Naive thymus-derived CD4-positive, alpha-beta T cell (primary cell): ENCODE measurements at regions not wholly inside any gene's neighbourhood (a gene's known extent, or its start where the extent isn't known, plus 50 kb on each side); places are given as distances from the start of the nearest gene placed in this dataset.

Experiments
- ATAC-seq: fragments of 150-1000 bp; cut with Tn5 transposase; 2 replicates; pipeline ENCODE4 v1.10.0; 2021; ENCODE audit warnings: mild to moderate bottlenecking, moderate library complexity
- CTCF ChIA-PET: fragments of 350-600 bp; sonication (Branson Sonifier 250); formaldehyde crosslinking; loops from one replicate; lab custom pipeline; 2021; ENCODE audit warnings: antibody characterized with exemption; lab: Charles Lee
- POLR2A ChIA-PET: fragments of 350-600 bp; sonication (Branson Sonifier 250); formaldehyde crosslinking; loops from one replicate; lab custom pipeline; 2021; ENCODE audit warnings: antibody characterized with exemption, inconsistent platforms; lab: Charles Lee
- DNase-seq, 9 donors: peaks; one replicate each; pipeline versions ENCODE4 v3.0.0 to v3.0.0-alpha.2; 2020 to 2022; ENCODE audit warnings: mixed read lengths in 1 of 9
- H3K27ac ChIP-seq: one replicate; pipeline ENCODE4 v1.7.0; 2013; ENCODE audit warnings: mild to moderate bottlenecking, low read depth, low read length, moderate library complexity
- H3K27me3 ChIP-seq, 2 donors: one replicate each; pipeline ENCODE4 v1.7.0; 2013; ENCODE audit warnings: low read length in 2 of 2, mild to moderate bottlenecking in 2 of 2, moderate library complexity in 2 of 2; ENCODE audit not compliant: control insufficient read depth in 2 of 2, insufficient read depth in 2 of 2
- H3K36me3 ChIP-seq, 3 experiments: 1 replicate in 2 of 3; 2 replicates in 1 of 3; pipeline ENCODE4 v1.7.0; 2013; ENCODE audit warnings: low read length in 3 of 3, mild to moderate bottlenecking in 3 of 3, moderate library complexity in 1 of 3; ENCODE audit not compliant: insufficient read depth in 3 of 3, control insufficient read depth in 2 of 3
- H3K4me1 ChIP-seq, 2 donors: one replicate each; pipeline ENCODE4 v1.7.0; 2013; ENCODE audit warnings: low read length in 2 of 2, mild to moderate bottlenecking in 2 of 2, moderate library complexity in 1 of 2; ENCODE audit not compliant: control insufficient read depth in 2 of 2, insufficient read depth in 2 of 2
- H3K4me3 ChIP-seq: 2 replicates; pipeline ENCODE4 v1.7.0; 2013; ENCODE audit warnings: mild to moderate bottlenecking, low read length
- H3K9me3 ChIP-seq, 3 experiments: 1 replicate in 2 of 3; 2 replicates in 1 of 3; pipeline ENCODE4 v1.7.0; 2013; ENCODE audit warnings: low read length in 3 of 3; ENCODE audit not compliant: control insufficient read depth in 2 of 3
- H3K27ac Mint-ChIP-seq, 9 donors: one replicate each; pipeline ENCODE4 v1.8.0; 2020 to 2022; ENCODE audit warnings: mixed read lengths in 9 of 9, mild to moderate bottlenecking in 8 of 9, moderate library complexity in 5 of 9, inconsistent platforms in 2 of 9
- H3K27me3 Mint-ChIP-seq, 5 donors: one replicate each; pipeline ENCODE4 v1.8.0; 2021 to 2022; ENCODE audit warnings: mixed read lengths in 5 of 5, mild to moderate bottlenecking in 1 of 5
- H3K36me3 Mint-ChIP-seq, 5 donors: one replicate each; pipeline ENCODE4 v1.8.0; 2020 to 2022; ENCODE audit warnings: mixed read lengths in 5 of 5, mild to moderate bottlenecking in 3 of 5, inconsistent platforms in 1 of 5
- H3K4me1 Mint-ChIP-seq, 7 donors: one replicate each; pipeline ENCODE4 v1.8.0; 2020 to 2022; ENCODE audit warnings: mixed read lengths in 7 of 7, mild to moderate bottlenecking in 3 of 7, inconsistent platforms in 1 of 7
- H3K4me3 Mint-ChIP-seq, 10 donors: one replicate each; pipeline ENCODE4 v1.8.0; 2020 to 2022; ENCODE audit warnings: mild to moderate bottlenecking in 10 of 10, mixed read lengths in 10 of 10, moderate library complexity in 6 of 10, inconsistent platforms in 2 of 10
- H3K9me3 Mint-ChIP-seq, 11 donors: one replicate each; pipeline ENCODE4 v1.8.0; 2020 to 2022; ENCODE audit warnings: mixed read lengths in 11 of 11, mild to moderate bottlenecking in 4 of 11, inconsistent platforms in 1 of 11, moderate library complexity in 1 of 11
- intact Hi-C, 2 donors: fragments of 100-400 bp; cut with micrococcal nuclease; formaldehyde crosslinking; loops; one replicate each; pipeline ENCODE4 v1.15.1; 2023

- Mint-ChIP-seq H3K4me1 (no peaks in the 10 kb centered on the region), H3K27ac (no peak overlapping the region), H3K9me3 (peaks cover 0 to 17% (median 6%) of the 10 kb centered on the region in 11 donors), H3K4me3 (no peak overlapping the region), H3K36me3 (no peaks in the 10 kb centered on the region), H3K27me3 (no peaks in the 10 kb centered on the region)
- no peak overlapping the region for H3K27ac ChIP-seq
- ATAC-seq (no peak), DNase-seq (no peak)
- no peaks in the 10 kb centered on the region for H3K27me3 ChIP-seq
- H3K4me1 ChIP-seq, result no peaks in the 10 kb centered on the region
- no peaks in the 10 kb centered on the region for H3K9me3 ChIP-seq
- H3K4me3 ChIP-seq, result no peak overlapping the region
- ChIA-PET POLR2A (no interaction called here), CTCF (no interaction called here)
- no peaks in the 10 kb centered on the region for H3K36me3 ChIP-seq
- intact Hi-C loops, result no loop called here
These were observed 68.9 kb upstream of the SLC5A12 start for GRCh38 chr11:26790738-26791137.

DNA sequence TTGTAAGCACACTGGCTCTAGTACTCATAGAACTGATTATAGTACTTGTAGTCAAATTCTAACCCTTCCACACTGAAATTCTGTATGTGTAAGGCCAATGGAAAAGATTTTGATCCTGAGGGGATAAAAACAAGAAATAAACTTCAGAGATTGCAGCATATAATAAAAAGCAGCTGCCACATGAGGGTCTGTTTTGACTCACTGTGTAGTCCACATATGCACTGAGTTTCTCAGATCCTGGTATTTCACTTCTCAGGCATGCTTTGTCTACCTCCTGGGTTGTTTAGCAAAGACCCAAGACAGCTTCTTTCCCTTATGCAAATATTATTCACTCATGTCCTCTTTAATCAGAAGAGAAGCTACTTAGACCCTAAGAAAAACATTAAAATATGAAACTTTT is 71.1 kb upstream of the SLC5A12 start:
- no peaks in the 10 kb centered on the region for H3K9me3 ChIP-seq
- Mint-ChIP-seq H3K4me3 (no peak overlapping the region), H3K4me1 (no peaks in the 10 kb centered on the region), H3K27ac (no peak overlapping the region), H3K9me3 (peaks cover 0 to 9% (median 3%) of the 10 kb centered on the region in 11 donors), H3K27me3 (no peaks in the 10 kb centered on the region), H3K36me3 (no peaks in the 10 kb centered on the region)
- DNase-seq, result no peak
- POLR2A ChIA-PET, result no interaction called here
- H3K4me3 ChIP-seq, result no peak overlapping the region
- intact Hi-C loops, result no loop called here
- no peak overlapping the region for H3K27ac ChIP-seq
- H3K36me3 ChIP-seq, result no peaks in the 10 kb centered on the region
- ATAC-seq, result no peak
- no peaks in the 10 kb centered on the region for H3K27me3 ChIP-seq
- H3K4me1 ChIP-seq, result no peaks in the 10 kb centered on the region
- CTCF ChIA-PET, result no interaction called here

GRCh38 chr11:26793487-26793886 is 71.6 kb upstream of the SLC5A12 start:
- Histone ChIP-seq H3K36me3 (no peaks in the 10 kb centered on the region), H3K27me3 (no peaks in the 10 kb centered on the region), H3K9me3 (no peaks in the 10 kb centered on the region), H3K27ac (no peak overlapping the region), H3K4me1 (no peaks in the 10 kb centered on the region), H3K4me3 (no peak overlapping the region)
- H3K36me3 Mint-ChIP-seq, result no peaks in the 10 kb centered on the region
- no peak overlapping the region for H3K4me3 Mint-ChIP-seq
- POLR2A ChIA-PET, result no interaction called here
- H3K9me3 Mint-ChIP-seq, result peaks cover 0 to 9% (median 3%) of the 10 kb centered on the region in 11 donors
- no peak for ATAC-seq
- no peaks in the 10 kb centered on the region for H3K4me1 Mint-ChIP-seq
- DNase-seq, result no peak
- intact Hi-C loops, result no loop called here
- no peaks in the 10 kb centered on the region for H3K27me3 Mint-ChIP-seq
- CTCF ChIA-PET, result no interaction called here
- no peak overlapping the region for H3K27ac Mint-ChIP-seq

GRCh38 chr11:26801601-26802000 is 79.7 kb upstream of the SLC5A12 start:
- Histone ChIP-seq H3K27me3 (no peaks in the 10 kb centered on the region), H3K4me3 (no peak overlapping the region), H3K4me1 (no peaks in the 10 kb centered on the region), H3K9me3 (no peaks in the 10 kb centered on the region), H3K27ac (no peak overlapping the region), H3K36me3 (no peaks in the 10 kb centered on the region)
- Mint-ChIP-seq H3K36me3 (no peaks in the 10 kb centered on the region), H3K4me1 (no peaks in the 10 kb centered on the region), H3K4me3 (no peak overlapping the region), H3K9me3 (peaks cover 0 to 17% (median 4%) of the 10 kb centered on the region in 11 donors), H3K27me3 (no peaks in the 10 kb centered on the region), H3K27ac (no peak overlapping the region)
- no peak for DNase-seq
- CTCF ChIA-PET, result no interaction called here
- POLR2A ChIA-PET, result no interaction called here
- ATAC-seq, result no peak
- intact Hi-C loops, result no loop called here

DNA sequence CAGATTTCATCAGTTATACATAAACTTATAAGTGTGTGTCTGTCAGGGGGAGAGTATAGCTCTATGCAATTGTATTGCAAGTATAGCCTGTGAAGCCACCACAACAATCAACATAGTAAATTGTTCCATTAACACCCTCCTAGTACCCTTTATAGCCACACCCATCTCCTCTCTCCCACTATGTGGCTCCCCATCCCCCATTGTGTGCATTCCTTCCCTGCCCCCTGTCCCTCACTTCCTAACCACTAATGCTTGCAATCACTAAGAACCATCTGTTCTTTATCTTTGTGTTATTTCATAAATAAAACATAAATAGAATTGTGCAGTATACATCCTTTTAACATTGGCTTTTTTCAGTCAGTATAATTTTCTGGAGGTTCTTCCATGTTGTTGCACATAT is 83.1 kb upstream of the SLC5A12 start:
- Histone ChIP-seq H3K9me3 (no peaks in the 10 kb centered on the region), H3K27me3 (no peaks in the 10 kb centered on the region), H3K4me3 (no peak overlapping the region), H3K36me3 (no peaks in the 10 kb centered on the region), H3K27ac (no peak overlapping the region), H3K4me1 (no peaks in the 10 kb centered on the region)
- Mint-ChIP-seq H3K27ac (no peak overlapping the region), H3K27me3 (no peaks in the 10 kb centered on the region), H3K36me3 (no peaks in the 10 kb centered on the region), H3K4me1 (no peaks in the 10 kb centered on the region), H3K9me3 (peaks cover 0 to 17% (median 10%) of the 10 kb centered on the region in 11 donors), H3K4me3 (no peak overlapping the region)
- DNase-seq, result no peak
- intact Hi-C loops, result no loop called here
- CTCF ChIA-PET, result no interaction called here
- ATAC-seq, result no peak
- POLR2A ChIA-PET, result no interaction called here

- POLR2A ChIA-PET, result no interaction called here
- no peak for ATAC-seq
These were observed 84.4 kb upstream of the SLC5A12 start for GRCh38 chr11:26806219-26806618.

DNA sequence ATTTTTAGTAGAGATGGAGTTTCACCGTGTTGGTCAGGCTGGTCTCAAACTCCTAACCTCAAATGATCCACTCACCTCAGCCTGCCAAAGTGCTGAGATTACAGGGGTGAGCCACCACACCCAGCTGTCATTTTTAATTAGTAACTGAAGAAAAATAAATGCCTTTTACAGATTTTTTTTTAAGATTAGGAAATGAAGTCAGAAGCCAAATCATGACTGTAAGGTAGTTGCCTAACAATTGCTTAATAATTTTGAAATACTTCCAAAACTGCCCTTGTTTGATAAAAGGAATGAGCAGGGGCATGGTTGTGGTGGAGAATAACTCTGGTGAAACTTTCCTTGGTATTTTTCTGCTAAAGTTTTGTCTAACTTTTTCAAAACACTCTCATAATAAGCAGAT is 98.9 kb upstream of the SLC5A12 start:
- Mint-ChIP-seq H3K4me3 (no peak overlapping the region), H3K27ac (no peak overlapping the region), H3K4me1 (no peaks in the 10 kb centered on the region), H3K27me3 (no peaks in the 10 kb centered on the region), H3K9me3 (peaks cover 0 to 44% (median 33%) of the 10 kb centered on the region in 11 donors), H3K36me3 (peaks cover 0 to 8% (median 5%) of the 10 kb centered on the region in 5 donors)
- Histone ChIP-seq H3K27ac (no peak overlapping the region), H3K36me3 (no peaks in the 10 kb centered on the region), H3K4me3 (no peak overlapping the region), H3K9me3 (peaks cover 0 to 8% (median 0%) of the 10 kb centered on the region in 3 experiments), H3K27me3 (no peaks in the 10 kb centered on the region), H3K4me1 (no peaks in the 10 kb centered on the region)
- DNase-seq (no peak), ATAC-seq (no peak)
- CTCF ChIA-PET, result no interaction called here
- intact Hi-C loops, result no loop called here
- POLR2A ChIA-PET, result no interaction called here

More at GRCh38 chr11:26806219-26806618, 84.4 kb upstream of the SLC5A12 start:
- Histone ChIP-seq H3K27ac (no peak overlapping the region), H3K4me1 (no peaks in the 10 kb centered on the region), H3K27me3 (no peaks in the 10 kb centered on the region), H3K36me3 (no peaks in the 10 kb centered on the region), H3K4me3 (no peak overlapping the region), H3K9me3 (no peaks in the 10 kb centered on the region)
- no peak for DNase-seq
- no peak overlapping the region for H3K4me3 Mint-ChIP-seq
- intact Hi-C loops, result no loop called here
- H3K27ac Mint-ChIP-seq, result no peak overlapping the region
- no peaks in the 10 kb centered on the region for H3K36me3 Mint-ChIP-seq
- CTCF ChIA-PET, result no interaction called here
- H3K27me3 Mint-ChIP-seq, result no peaks in the 10 kb centered on the region
- peaks cover 0 to 19% (median 10%) of the 10 kb centered on the region in 11 donors for H3K9me3 Mint-ChIP-seq
- H3K4me1 Mint-ChIP-seq, result no peaks in the 10 kb centered on the region
